Left lung (tissue), 4 donors: ENCODE measurements at regions not wholly inside any gene's neighbourhood (a gene's known extent, or its start where the extent isn't known, plus 50 kb on each side); places are given as distances from the start of the nearest gene placed in this dataset.

ENCODE experiments used
- ATAC-seq: fragments of 200-7000 bp; cut with Tn5 transposase; one replicate; pipeline ENCODE4 v1.9.1; 2020; ENCODE audit warnings: moderate library complexity
- DNase-seq, 4 donors: peaks; one replicate each; pipeline ENCODE4 v3.0.0-alpha.2; 2013 to 2020
- H3K27ac ChIP-seq, 2 donors: fragments of 200-600 bp; sonication (generic) in 1 of 2; one replicate each; pipeline versions ENCODE4 v1.5.0 to v1.8.0; 2020 to 2021
- H3K27me3 ChIP-seq, 2 donors: fragments of 200-600 bp; sonication (generic) in 1 of 2; one replicate each; pipeline versions ENCODE4 v1.5.0 to v1.8.0; 2020 to 2021
- H3K36me3 ChIP-seq, 2 donors: fragments of 200-600 bp; sonication (generic) in 1 of 2; one replicate each; pipeline versions ENCODE4 v1.5.0 to v1.8.0; 2020 to 2021
- H3K4me1 ChIP-seq, 2 donors: fragments of 200-600 bp; one replicate each; pipeline ENCODE4 v1.8.0; 2021
- H3K4me3 ChIP-seq, 2 donors: fragments of 200-600 bp; sonication (generic) in 1 of 2; one replicate each; pipeline versions ENCODE4 v1.5.0 to v1.8.0; 2020 to 2021; ENCODE audit warnings: mild to moderate bottlenecking in 1 of 2
- H3K9me3 ChIP-seq, 2 donors: fragments of 200-600 bp; sonication (generic) in 1 of 2; one replicate each; pipeline versions ENCODE4 v1.5.0 to v1.8.0; 2020 to 2021
- CTCF ChIP-seq, 2 donors: fragments of 200-600 bp; sonication (generic) in 1 of 2; IDR thresholded peaks; one replicate each; pipeline versions ENCODE4 v1.5.0 to v1.8.0; 2021; ENCODE audit warnings: antibody characterized with exemption in 2 of 2
- intact Hi-C, 2 donors: fragments of 100-400 bp; cut with DNase I; formaldehyde crosslinking; loops; one replicate each; pipeline versions ENCODE4 v1.11.2 to v1.14.2; 2022
- donor health status: DM: no; HTN: yes; CAD: no.
- donor health status: DM: no; HTN: no; CAD: no.

- no peaks in the 10 kb centered on the region for H3K36me3 ChIP-seq
- no peak for ATAC-seq
- DNase-seq: no peak
Measured at GRCh38 chr18:34411952-34412351, 187.2 kb upstream of the NOL4 start.

DNA sequence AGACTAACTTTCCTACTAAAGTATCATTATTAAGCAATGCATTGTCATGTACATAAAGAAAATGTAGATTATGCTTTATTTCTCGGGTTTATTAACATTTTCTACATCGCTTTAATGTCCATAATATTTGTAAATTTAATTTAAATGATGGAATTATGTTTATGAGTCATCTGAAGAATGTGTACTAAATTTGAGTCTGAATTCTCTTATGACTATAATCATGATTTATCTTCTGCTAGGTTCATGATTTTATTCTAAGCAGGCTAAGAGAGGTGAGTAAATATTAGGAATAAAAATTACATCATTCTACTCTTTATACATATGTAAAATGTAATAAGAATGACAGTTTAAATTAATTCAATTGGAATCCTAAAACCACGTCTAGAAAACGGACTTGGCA is 206.3 kb upstream of the NOL4 start:
- H3K27me3 ChIP-seq: no peaks in the 10 kb centered on the region
- H3K36me3 ChIP-seq: no peaks in the 10 kb centered on the region
- no peak for TF ChIP-seq CTCF (IDR thresholded peaks at IDR 0.05)
- no peak overlapping the region for H3K27ac ChIP-seq
- intact Hi-C loops: no loop called here
- H3K4me3 ChIP-seq: no peak overlapping the region
- H3K9me3 ChIP-seq: peaks cover 0 to 8% of the 10 kb centered on the region in 2 donors
- H3K4me1 ChIP-seq: no peaks in the 10 kb centered on the region
- DNase-seq: no peak
- no peak for ATAC-seq

More at GRCh38 chr18:34411952-34412351, 187.2 kb upstream of the NOL4 start:
- Histone ChIP-seq H3K27ac (no peak overlapping the region), H3K4me3 (no peak overlapping the region), H3K9me3 (peaks cover 0 to 4% of the 10 kb centered on the region in 2 donors), H3K27me3 (no peaks in the 10 kb centered on the region), H3K4me1 (no peaks in the 10 kb centered on the region)
- no peak for TF ChIP-seq CTCF (IDR thresholded peaks at IDR 0.05)
- intact Hi-C loops: no loop called here

GRCh38 chr18:34444622-34445021 is 219.9 kb upstream of the NOL4 start:
- Histone ChIP-seq H3K27ac (no peak overlapping the region), H3K4me3 (no peak overlapping the region), H3K27me3 (no peaks in the 10 kb centered on the region), H3K4me1 (no peaks in the 10 kb centered on the region), H3K9me3 (peaks cover 0 to 6% of the 10 kb centered on the region in 2 donors), H3K36me3 (no peaks in the 10 kb centered on the region)
- ATAC-seq: no peak
- no peak for DNase-seq
- intact Hi-C loops: no loop called here
- TF ChIP-seq CTCF (IDR thresholded peaks at IDR 0.05): no peak

DNA sequence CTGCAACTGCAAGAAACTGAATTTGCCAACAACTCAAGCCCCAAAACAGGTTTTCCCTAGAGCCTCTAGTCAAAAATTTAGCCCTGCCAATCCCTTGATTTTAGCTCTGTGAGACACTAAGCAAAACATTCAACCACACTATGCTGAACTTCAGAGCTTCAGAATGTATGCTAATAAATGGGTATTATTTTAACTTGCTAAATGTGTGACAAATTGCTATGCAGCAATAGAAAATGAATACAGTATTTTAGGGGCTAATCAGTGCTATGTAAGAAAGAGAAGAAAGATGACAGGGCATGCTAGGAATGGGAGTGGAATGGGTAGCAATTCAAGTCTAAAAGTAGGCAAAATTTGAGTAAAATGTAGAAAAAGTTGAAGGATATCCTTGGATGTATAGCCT is 223.9 kb upstream of the NOL4 start:
- Histone ChIP-seq H3K27ac (no peak overlapping the region), H3K27me3 (no peaks in the 10 kb centered on the region), H3K9me3 (peaks cover 0 to 12% of the 10 kb centered on the region in 2 donors), H3K4me1 (no peaks in the 10 kb centered on the region), H3K36me3 (no peaks in the 10 kb centered on the region), H3K4me3 (no peak overlapping the region)
- intact Hi-C loops: no loop called here
- no peak for TF ChIP-seq CTCF (IDR thresholded peaks at IDR 0.05)
- ATAC-seq (no peak), DNase-seq (no peak)

DNA sequence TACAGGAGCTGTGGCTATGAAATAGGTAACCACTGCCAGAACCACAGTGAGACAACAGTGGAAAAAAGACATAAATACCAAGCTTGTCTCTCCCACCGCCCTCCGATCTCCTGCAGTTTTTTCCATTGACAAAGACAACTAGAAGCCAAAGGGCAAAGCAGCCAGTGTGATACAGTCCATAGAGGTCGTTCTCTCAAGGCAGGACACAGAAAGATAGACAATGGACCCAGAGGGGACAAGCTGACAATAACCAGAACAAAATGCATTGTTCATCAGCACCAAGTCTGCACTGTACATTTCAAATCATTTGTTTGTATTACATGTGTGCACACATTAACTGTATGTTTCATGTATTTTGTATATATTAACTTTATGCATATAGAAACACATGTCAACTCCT is 233.0 kb upstream of the NOL4 start:
- no peaks in the 10 kb centered on the region for H3K36me3 ChIP-seq
- no peak overlapping the region for H3K4me3 ChIP-seq
- DNase-seq: no peak
- no peak for TF ChIP-seq CTCF (IDR thresholded peaks at IDR 0.05)
- H3K4me1 ChIP-seq: no peaks in the 10 kb centered on the region
- H3K9me3 ChIP-seq: no peaks in the 10 kb centered on the region
- no peaks in the 10 kb centered on the region for H3K27me3 ChIP-seq
- no peak overlapping the region for H3K27ac ChIP-seq
- no peak for ATAC-seq
- intact Hi-C loops: no loop called here
